T-helper 17 cell (primary cell): ENCODE measurements at regions not wholly inside any gene's neighbourhood (a gene's known extent, or its start where the extent isn't known, plus 50 kb on each side); places are given as distances from the start of the nearest gene placed in this dataset.

Experiments used
- ATAC-seq: fragments of 150-1000 bp; cut with Tn5 transposase; 2 replicates; pipeline ENCODE4 v1.10.0; 2021; ENCODE audit warnings: mild to moderate bottlenecking, moderate library complexity
- DNase-seq, 3 donors: peaks; one replicate each; pipeline versions ENCODE4 v3.0.0 to v3.0.0-alpha.2; 2020 to 2021
- H3K9me3 ChIP-seq: one replicate; pipeline ENCODE4 v1.7.0; 2013; ENCODE audit warnings: low read length, mild to moderate bottlenecking; ENCODE audit not compliant: control insufficient read depth, poor library complexity, severe bottlenecking
- H3K27ac Mint-ChIP-seq: one replicate; pipeline ENCODE4 v1.8.0; 2022; ENCODE audit warnings: mild to moderate bottlenecking, moderate library complexity, mixed read lengths
- H3K27me3 Mint-ChIP-seq: one replicate; pipeline ENCODE4 v1.8.0; 2022; ENCODE audit warnings: mixed read lengths
- H3K36me3 Mint-ChIP-seq: one replicate; pipeline ENCODE4 v1.8.0; 2022; ENCODE audit warnings: low read depth, mixed read lengths
- H3K4me1 Mint-ChIP-seq: one replicate; pipeline ENCODE4 v1.8.0; 2022; ENCODE audit warnings: mild to moderate bottlenecking, mixed read lengths
- H3K4me3 Mint-ChIP-seq: one replicate; pipeline ENCODE4 v1.8.0; 2022; ENCODE audit warnings: mild to moderate bottlenecking, moderate library complexity, mixed read lengths

GRCh38 chr5:15160091-15160490 lies 288.5 kb upstream of the ANKH start:
- DNase-seq, result no peak
- no peaks in the 10 kb centered on the region for H3K9me3 ChIP-seq

GRCh38 chr5:15159606-15160005 lies 288.0 kb upstream of the ANKH start:
- DNase-seq, result no peak
- no peak overlapping the region for H3K27ac Mint-ChIP-seq
- no peaks in the 10 kb centered on the region for H3K36me3 Mint-ChIP-seq
- H3K4me1 Mint-ChIP-seq, result no peaks in the 10 kb centered on the region
- no peak for ATAC-seq
- H3K4me3 Mint-ChIP-seq, result no peak overlapping the region
- H3K27me3 Mint-ChIP-seq, result no peaks in the 10 kb centered on the region
- H3K9me3 ChIP-seq, result no peaks in the 10 kb centered on the region

More at GRCh38 chr5:15160091-15160490, 288.5 kb upstream of the ANKH start:
- H3K27ac Mint-ChIP-seq, result no peak overlapping the region
- H3K4me3 Mint-ChIP-seq, result no peak overlapping the region
- no peaks in the 10 kb centered on the region for H3K4me1 Mint-ChIP-seq
- H3K36me3 Mint-ChIP-seq, result no peaks in the 10 kb centered on the region
- no peak for ATAC-seq
- H3K27me3 Mint-ChIP-seq, result no peaks in the 10 kb centered on the region

- no peaks in the 10 kb centered on the region for H3K36me3 Mint-ChIP-seq
- no peaks in the 10 kb centered on the region for H3K4me1 Mint-ChIP-seq
- no peak for ATAC-seq
- DNase-seq, result no peak
- no peaks in the 10 kb centered on the region for H3K9me3 ChIP-seq
- no peak overlapping the region for H3K27ac Mint-ChIP-seq
- no peaks in the 10 kb centered on the region for H3K27me3 Mint-ChIP-seq
- no peak overlapping the region for H3K4me3 Mint-ChIP-seq
These were observed 270.9 kb upstream of the ANKH start for GRCh38 chr5:15142458-15142857.

GRCh38 chr5:15137414-15137813 lies 265.8 kb upstream of the ANKH start:
- Mint-ChIP-seq H3K4me3 (no peak overlapping the region), H3K36me3 (no peaks in the 10 kb centered on the region), H3K27me3 (no peaks in the 10 kb centered on the region), H3K4me1 (no peaks in the 10 kb centered on the region), H3K27ac (no peak overlapping the region)
- H3K9me3 ChIP-seq, result no peaks in the 10 kb centered on the region
- DNase-seq, result no peak
- ATAC-seq, result no peak

- no peak overlapping the region for H3K4me3 Mint-ChIP-seq
- H3K4me1 Mint-ChIP-seq, result no peaks in the 10 kb centered on the region
- no peaks in the 10 kb centered on the region for H3K27me3 Mint-ChIP-seq
- no peaks in the 10 kb centered on the region for H3K9me3 ChIP-seq
- no peak for DNase-seq
- no peaks in the 10 kb centered on the region for H3K36me3 Mint-ChIP-seq
- ATAC-seq, result no peak
- no peak overlapping the region for H3K27ac Mint-ChIP-seq
These were observed 264.1 kb upstream of the ANKH start for GRCh38 chr5:15135661-15136060.

GRCh38 chr5:15133456-15133965 lies 261.9 kb upstream of the ANKH start:
- no peaks in the 10 kb centered on the region for H3K36me3 Mint-ChIP-seq
- DNase-seq (no peak), ATAC-seq (no peak)
- H3K9me3 ChIP-seq, result no peaks in the 10 kb centered on the region
- no peaks in the 10 kb centered on the region for H3K27me3 Mint-ChIP-seq
- no peak overlapping the region for H3K4me3 Mint-ChIP-seq
- H3K27ac Mint-ChIP-seq, result no peak overlapping the region
- H3K4me1 Mint-ChIP-seq, result no peaks in the 10 kb centered on the region

GRCh38 chr5:15132816-15133405 lies 261.3 kb upstream of the ANKH start:
- no peaks in the 10 kb centered on the region for H3K9me3 ChIP-seq
- H3K36me3 Mint-ChIP-seq, result no peaks in the 10 kb centered on the region
- no peaks in the 10 kb centered on the region for H3K27me3 Mint-ChIP-seq
- no peak for DNase-seq
- H3K27ac Mint-ChIP-seq, result no peak overlapping the region
- H3K4me3 Mint-ChIP-seq, result no peak overlapping the region
- no peaks in the 10 kb centered on the region for H3K4me1 Mint-ChIP-seq
- ATAC-seq, result no peak

- Mint-ChIP-seq H3K27me3 (no peaks in the 10 kb centered on the region), H3K4me3 (no peak overlapping the region), H3K27ac (no peak overlapping the region), H3K36me3 (no peaks in the 10 kb centered on the region), H3K4me1 (no peaks in the 10 kb centered on the region)
- DNase-seq, result no peak
- no peak for ATAC-seq
- no peaks in the 10 kb centered on the region for H3K9me3 ChIP-seq
These were observed 260.3 kb upstream of the ANKH start for GRCh38 chr5:15131909-15132308.

GRCh38 chr5:15124871-15125568 lies 253.4 kb upstream of the ANKH start:
- no peak for DNase-seq
- Mint-ChIP-seq H3K4me3 (no peak overlapping the region), H3K27ac (no peak overlapping the region), H3K4me1 (no peaks in the 10 kb centered on the region), H3K27me3 (no peaks in the 10 kb centered on the region), H3K36me3 (no peaks in the 10 kb centered on the region)
- no peak for ATAC-seq
- no peaks in the 10 kb centered on the region for H3K9me3 ChIP-seq

GRCh38 chr5:15124461-15124860 lies 252.9 kb upstream of the ANKH start:
- Mint-ChIP-seq H3K27ac (no peak overlapping the region), H3K4me1 (no peaks in the 10 kb centered on the region), H3K27me3 (no peaks in the 10 kb centered on the region), H3K36me3 (no peaks in the 10 kb centered on the region), H3K4me3 (no peak overlapping the region)
- no peaks in the 10 kb centered on the region for H3K9me3 ChIP-seq
- ATAC-seq (no peak), DNase-seq (no peak)

- no peak overlapping the region for H3K27ac Mint-ChIP-seq
- no peak for ATAC-seq
These were observed 246.1 kb upstream of the ANKH start for GRCh38 chr5:15117688-15118087.

GRCh38 chr5:15116996-15117395 lies 245.4 kb upstream of the ANKH start:
- H3K4me1 Mint-ChIP-seq, result no peaks in the 10 kb centered on the region
- H3K36me3 Mint-ChIP-seq, result no peaks in the 10 kb centered on the region
- peaks cover 12% of the 10 kb centered on the region for H3K27me3 Mint-ChIP-seq
- no peak overlapping the region for H3K27ac Mint-ChIP-seq
- ATAC-seq (no peak), DNase-seq (no peak)
- no peak overlapping the region for H3K4me3 Mint-ChIP-seq
- no peaks in the 10 kb centered on the region for H3K9me3 ChIP-seq

More at GRCh38 chr5:15117688-15118087, 246.1 kb upstream of the ANKH start:
- H3K27me3 Mint-ChIP-seq, result peaks cover 12% of the 10 kb centered on the region
- no peaks in the 10 kb centered on the region for H3K4me1 Mint-ChIP-seq
- H3K4me3 Mint-ChIP-seq, result no peak overlapping the region
- no peaks in the 10 kb centered on the region for H3K9me3 ChIP-seq
- no peaks in the 10 kb centered on the region for H3K36me3 Mint-ChIP-seq
- no peak for DNase-seq

- H3K27me3 Mint-ChIP-seq, result peaks cover 12% of the 10 kb centered on the region
- no peaks in the 10 kb centered on the region for H3K4me1 Mint-ChIP-seq
- no peaks in the 10 kb centered on the region for H3K9me3 ChIP-seq
- H3K36me3 Mint-ChIP-seq, result no peaks in the 10 kb centered on the region
- ATAC-seq (no peak), DNase-seq (no peak)
- no peak overlapping the region for H3K4me3 Mint-ChIP-seq
- no peak overlapping the region for H3K27ac Mint-ChIP-seq
These were observed 235.1 kb upstream of the ANKH start for GRCh38 chr5:15106530-15107283.
